ENCODE measurements at regions not wholly inside any gene's neighbourhood (a gene's known extent, or its start where the extent isn't known, plus 50 kb on each side); places are given as distances from the start of the nearest gene placed in this dataset.

GRCh38 chr7:46123756-46124343 lies 202.8 kb upstream of the IGFBP3 start:
- Mint-ChIP-seq H3K9me3 (no peaks in the 10 kb centered on the region), H3K27ac (no peak overlapping the region), H3K4me1 (no peaks in the 10 kb centered on the region), H3K36me3 (no peaks in the 10 kb centered on the region), H3K4me3 (no peak overlapping the region), H3K27me3 (ENCODE audit: insufficient read depth, low read depth) (no peaks in the 10 kb centered on the region)
- Histone ChIP-seq H3K9ac (no peak overlapping the region), H3K4me1 (no peaks in the 10 kb centered on the region), H4K20me1 (ENCODE audit: low read depth) (no peaks in the 10 kb centered on the region), H3K27ac (no peak overlapping the region), H2AFZ (replicated peaks) (no peak overlapping the region), H3K9me3 (ENCODE audit: low read depth) (no peaks in the 10 kb centered on the region), H3K79me2 (ENCODE audit: low read depth) (no peaks in the 10 kb centered on the region), H3K4me2 (no peak overlapping the region), H3K36me3 (no peaks in the 10 kb centered on the region), H3K27me3 (no peaks in the 10 kb centered on the region), H3F3A (ENCODE audit: low read depth) (no peaks in the 10 kb centered on the region), H3K4me3 (no peak overlapping the region)
- TF ChIP-seq EZH2phosphoT487 (IDR thresholded peaks at IDR 0.05): no peak
- no peak for TF ChIP-seq EZH2 (IDR thresholded peaks at IDR 0.05)
- TF ChIP-seq CTCF (IDR thresholded peaks at IDR 0.05): no peak
- DNase-seq (ENCODE audit: low spot score): no peak

GRCh38 chr7:46115410-46115809 lies 194.3 kb upstream of the IGFBP3 start:
- Histone ChIP-seq H3K79me2 (ENCODE audit: low read depth) (no peaks in the 10 kb centered on the region), H3K27ac (no peak overlapping the region), H3K4me1 (no peaks in the 10 kb centered on the region), H3K4me3 (no peak overlapping the region), H3K27me3 (no peaks in the 10 kb centered on the region), H3F3A (ENCODE audit: low read depth) (no peaks in the 10 kb centered on the region), H3K36me3 (no peaks in the 10 kb centered on the region), H2AFZ (replicated peaks) (no peak overlapping the region), H3K9me3 (ENCODE audit: low read depth) (no peaks in the 10 kb centered on the region), H3K4me2 (no peak overlapping the region), H3K9ac (no peak overlapping the region), H4K20me1 (ENCODE audit: low read depth) (no peaks in the 10 kb centered on the region)
- no peak overlapping the region for H3K27ac Mint-ChIP-seq
- DNase-seq (ENCODE audit: low spot score): no peak
- H3K4me3 Mint-ChIP-seq: no peak overlapping the region
- no peaks in the 10 kb centered on the region for H3K9me3 Mint-ChIP-seq
- H3K4me1 Mint-ChIP-seq: no peaks in the 10 kb centered on the region
- no peaks in the 10 kb centered on the region for H3K36me3 Mint-ChIP-seq
- no peaks in the 10 kb centered on the region for H3K27me3 Mint-ChIP-seq (ENCODE audit: insufficient read depth, low read depth)
- no peak for TF ChIP-seq EZH2 (IDR thresholded peaks at IDR 0.05)

DNA sequence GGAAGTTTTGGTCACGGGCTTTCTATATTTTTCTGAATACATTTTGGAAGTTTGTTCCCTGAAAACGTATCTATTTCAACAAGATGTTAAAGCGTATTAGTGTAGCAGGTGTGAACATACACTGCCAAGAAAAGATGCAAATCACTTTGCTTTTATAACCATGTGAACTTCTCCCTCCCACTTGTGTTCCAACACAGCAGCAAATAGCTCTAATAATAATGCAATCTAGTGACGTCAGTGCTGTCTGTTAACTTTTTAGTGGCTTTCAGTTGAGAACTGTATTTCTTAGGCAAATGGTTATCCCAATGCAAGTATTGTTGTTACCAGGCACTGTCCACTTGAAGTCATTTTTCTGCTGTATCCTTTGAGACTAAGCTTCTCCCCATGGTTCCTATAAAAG lies 188.4 kb upstream of the IGFBP3 start:
- Histone ChIP-seq H3K27me3 (no peaks in the 10 kb centered on the region), H3K79me2 (ENCODE audit: low read depth) (no peaks in the 10 kb centered on the region), H3K9me3 (ENCODE audit: low read depth) (no peaks in the 10 kb centered on the region), H3K4me2 (no peak overlapping the region), H2AFZ (replicated peaks) (no peak overlapping the region), H3K36me3 (no peaks in the 10 kb centered on the region), H3K9ac (no peak overlapping the region), H3F3A (ENCODE audit: low read depth) (no peaks in the 10 kb centered on the region), H3K27ac (no peak overlapping the region), H3K4me1 (no peaks in the 10 kb centered on the region), H3K4me3 (no peak overlapping the region), H4K20me1 (ENCODE audit: low read depth) (no peaks in the 10 kb centered on the region)
- DNase-seq (ENCODE audit: low spot score): no peak
- H3K36me3 Mint-ChIP-seq: no peaks in the 10 kb centered on the region
- TF ChIP-seq CTCF (IDR thresholded peaks at IDR 0.05) (no peak), EZH2phosphoT487 (IDR thresholded peaks at IDR 0.05) (no peak), EZH2 (IDR thresholded peaks at IDR 0.05) (no peak)
- H3K9me3 Mint-ChIP-seq: no peaks in the 10 kb centered on the region
- no peak overlapping the region for H3K4me3 Mint-ChIP-seq
- no peak overlapping the region for H3K27ac Mint-ChIP-seq
- no peaks in the 10 kb centered on the region for H3K4me1 Mint-ChIP-seq
- H3K27me3 Mint-ChIP-seq (ENCODE audit: insufficient read depth, low read depth): peaks cover 5% of the 10 kb centered on the region

GRCh38 chr7:46108272-46108671 lies 187.2 kb upstream of the IGFBP3 start:
- Histone ChIP-seq H4K20me1 (ENCODE audit: low read depth) (no peaks in the 10 kb centered on the region), H3K27ac (no peak overlapping the region), H3K9ac (no peak overlapping the region), H2AFZ (replicated peaks) (no peak overlapping the region), H3K9me3 (ENCODE audit: low read depth) (no peaks in the 10 kb centered on the region), H3K4me2 (no peak overlapping the region), H3K36me3 (no peaks in the 10 kb centered on the region), H3K79me2 (ENCODE audit: low read depth) (no peaks in the 10 kb centered on the region), H3K4me3 (no peak overlapping the region), H3F3A (ENCODE audit: low read depth) (no peaks in the 10 kb centered on the region), H3K27me3 (no peaks in the 10 kb centered on the region), H3K4me1 (no peaks in the 10 kb centered on the region)
- TF ChIP-seq EZH2phosphoT487 (IDR thresholded peaks at IDR 0.05): no peak
- no peak for DNase-seq (ENCODE audit: low spot score)
- Mint-ChIP-seq H3K4me3 (no peak overlapping the region), H3K9me3 (no peaks in the 10 kb centered on the region), H3K36me3 (no peaks in the 10 kb centered on the region), H3K27ac (no peak overlapping the region), H3K27me3 (ENCODE audit: insufficient read depth, low read depth) (peaks cover 5% of the 10 kb centered on the region), H3K4me1 (no peaks in the 10 kb centered on the region)
